ENCODE measurements at regions not wholly inside any gene's neighbourhood (a gene's known extent, or its start where the extent isn't known, plus 50 kb on each side); places are given as distances from the start of the nearest gene placed in this dataset.

DNA sequence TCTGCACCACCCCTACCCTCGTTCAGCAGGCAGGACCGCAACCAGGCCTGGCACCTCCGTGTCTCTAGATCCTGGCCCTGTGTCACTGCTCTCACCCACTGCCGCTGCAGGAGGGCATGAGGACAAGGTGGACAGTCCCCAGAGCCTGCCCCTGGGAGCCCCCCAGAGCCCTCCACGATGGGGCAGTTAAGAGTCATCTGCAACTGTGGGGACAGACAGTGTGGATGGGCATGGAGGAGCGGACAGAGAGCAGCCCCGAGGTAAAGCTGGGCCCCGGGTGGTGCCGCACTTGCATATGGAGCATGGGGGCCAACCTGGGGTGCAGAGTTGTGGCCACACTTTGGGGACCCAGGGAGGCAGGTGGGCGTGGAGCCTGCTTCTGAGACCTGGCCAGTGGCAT is 905.1 kb upstream of the USP15 start:
- TF ChIP-seq, protein P1, sequence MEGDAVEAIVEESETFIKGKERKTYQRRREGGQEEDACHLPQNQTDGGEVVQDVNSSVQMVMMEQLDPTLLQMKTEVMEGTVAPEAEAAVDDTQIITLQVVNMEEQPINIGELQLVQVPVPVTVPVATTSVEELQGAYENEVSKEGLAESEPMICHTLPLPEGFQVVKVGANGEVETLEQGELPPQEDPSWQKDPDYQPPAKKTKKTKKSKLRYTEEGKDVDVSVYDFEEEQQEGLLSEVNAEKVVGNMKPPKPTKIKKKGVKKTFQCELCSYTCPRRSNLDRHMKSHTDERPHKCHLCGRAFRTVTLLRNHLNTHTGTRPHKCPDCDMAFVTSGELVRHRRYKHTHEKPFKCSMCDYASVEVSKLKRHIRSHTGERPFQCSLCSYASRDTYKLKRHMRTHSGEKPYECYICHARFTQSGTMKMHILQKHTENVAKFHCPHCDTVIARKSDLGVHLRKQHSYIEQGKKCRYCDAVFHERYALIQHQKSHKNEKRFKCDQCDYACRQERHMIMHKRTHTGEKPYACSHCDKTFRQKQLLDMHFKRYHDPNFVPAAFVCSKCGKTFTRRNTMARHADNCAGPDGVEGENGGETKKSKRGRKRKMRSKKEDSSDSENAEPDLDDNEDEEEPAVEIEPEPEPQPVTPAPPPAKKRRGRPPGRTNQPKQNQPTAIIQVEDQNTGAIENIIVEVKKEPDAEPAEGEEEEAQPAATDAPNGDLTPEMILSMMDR (IDR thresholded peaks at IDR 0.05; ENCODE audit: insufficient read depth, missing control alignments), result no peak
- DNase-seq (ENCODE audit: insufficient read length, low spot score) (no peak), FAIRE-seq (no peak)

DNA sequence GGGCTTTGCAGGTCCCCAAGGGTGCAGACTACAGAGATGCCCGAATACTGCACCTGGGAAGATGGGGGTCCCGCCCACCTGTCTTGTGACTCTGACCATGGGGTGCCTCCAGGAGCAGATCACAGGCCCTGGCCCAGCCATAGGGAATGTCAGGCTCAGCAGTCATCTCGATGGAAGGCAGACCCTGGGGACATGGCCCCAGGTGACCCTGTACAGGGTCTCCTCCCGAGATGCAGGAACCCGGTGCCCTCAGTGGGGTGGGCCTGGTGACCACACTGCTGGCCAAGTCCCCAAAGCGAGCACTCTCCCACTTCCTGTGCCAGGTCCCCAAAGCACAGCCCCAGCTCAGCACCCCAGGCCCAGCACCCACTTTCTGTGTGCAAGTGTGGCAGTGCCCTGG is 903.7 kb upstream of the USP15 start:
- FAIRE-seq (no peak), DNase-seq (ENCODE audit: insufficient read length, low spot score) (no peak)
- TF ChIP-seq, protein P1 (IDR thresholded peaks at IDR 0.05; ENCODE audit: insufficient read depth, missing control alignments), result no peak

DNA sequence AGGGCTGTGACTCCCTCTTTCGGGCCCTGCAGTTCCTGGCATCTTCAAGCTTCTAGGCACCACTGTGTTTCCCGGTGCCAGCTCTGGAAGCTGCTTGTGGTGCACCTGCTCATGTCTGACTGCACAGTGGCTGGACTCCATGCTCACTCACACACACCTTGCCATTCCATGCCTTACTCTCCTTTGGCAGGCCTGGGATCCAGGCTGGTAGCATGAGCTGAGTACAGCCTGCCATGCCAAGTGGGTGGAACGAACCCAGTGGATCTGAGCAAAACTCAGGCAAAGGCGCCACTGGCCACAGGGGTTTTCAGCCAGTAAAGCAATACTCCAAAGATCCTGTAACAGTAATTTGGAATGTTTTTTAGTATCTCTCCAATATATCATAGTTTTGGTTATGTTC is 902.7 kb upstream of the USP15 start:
- TF ChIP-seq, protein P1 (IDR thresholded peaks at IDR 0.05; ENCODE audit: insufficient read depth, missing control alignments), result no peak
- FAIRE-seq (no peak), DNase-seq (ENCODE audit: insufficient read length, low spot score) (no peak)

DNA sequence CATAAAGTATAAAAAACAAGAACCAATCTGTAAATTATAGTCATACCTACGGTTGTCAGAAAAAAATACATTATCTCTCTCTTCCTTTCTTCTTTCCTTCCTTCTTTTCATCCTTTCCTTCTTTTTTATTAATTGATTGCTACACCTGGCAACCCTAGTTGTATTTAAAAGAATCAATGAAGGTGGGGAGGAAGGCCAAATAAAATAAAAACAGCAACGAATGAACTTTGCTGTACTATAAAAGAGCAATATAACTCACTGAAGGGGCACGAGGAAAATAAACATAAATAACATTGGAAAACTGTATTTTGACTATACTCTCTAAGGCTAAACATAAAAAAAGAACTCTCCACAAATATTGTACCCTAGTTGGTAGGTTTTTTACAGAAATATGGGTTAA is 898.2 kb upstream of the USP15 start:
- no peak for FAIRE-seq
- DNase-seq (ENCODE audit: insufficient read length, low spot score), result no peak
- TF ChIP-seq, protein P1 (IDR thresholded peaks at IDR 0.05; ENCODE audit: insufficient read depth, missing control alignments), result no peak

DNA sequence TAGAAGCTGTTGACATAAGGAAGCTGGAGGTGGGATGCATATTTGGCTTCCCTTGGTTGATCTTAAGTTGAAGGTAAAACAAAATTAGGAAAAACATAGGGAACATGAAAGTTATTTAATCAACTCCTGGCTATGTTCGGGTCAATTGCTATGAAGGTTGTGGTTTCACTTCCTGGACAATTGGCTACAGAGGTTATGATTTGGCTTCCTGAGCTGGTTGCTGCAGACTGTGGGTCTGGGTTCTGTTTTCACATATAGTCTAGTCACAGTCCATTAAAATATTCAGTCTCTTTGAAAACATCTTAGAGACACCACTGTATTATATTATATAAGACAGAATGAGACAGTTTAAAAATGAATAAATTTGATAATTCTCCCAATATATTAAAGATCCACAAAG is 895.2 kb upstream of the USP15 start:
- DNase-seq (ENCODE audit: insufficient read length, low spot score) (no peak), FAIRE-seq (no peak)
- TF ChIP-seq, protein P1 (IDR thresholded peaks at IDR 0.05; ENCODE audit: insufficient read depth, missing control alignments), result no peak

DNA sequence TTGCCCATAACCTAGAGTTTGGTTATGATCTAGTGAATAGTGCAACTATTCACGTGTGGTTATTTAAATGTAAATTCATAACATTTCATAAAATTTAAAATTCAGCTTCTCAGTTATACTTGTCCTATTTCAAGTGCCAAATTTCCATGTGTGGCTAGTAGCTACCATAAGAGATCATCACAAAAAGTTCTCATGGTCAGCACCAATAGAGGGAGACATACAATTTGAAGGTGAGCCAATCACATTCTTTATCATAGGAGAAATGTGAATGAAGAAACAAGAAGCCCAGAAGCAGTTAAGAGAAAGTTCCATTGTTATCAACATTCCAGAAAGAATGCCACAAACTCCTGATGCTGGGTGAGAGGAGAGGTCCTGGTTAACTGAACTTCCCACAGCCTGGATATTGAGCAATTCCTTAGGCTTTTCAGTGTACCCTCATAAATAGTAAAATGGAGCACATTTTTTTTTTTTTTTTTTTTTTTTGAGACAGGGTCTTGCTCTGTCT is 892.9 kb upstream of the USP15 start:
- DNase-seq (ENCODE audit: insufficient read length, low spot score) (no peak), FAIRE-seq (no peak)

DNA sequence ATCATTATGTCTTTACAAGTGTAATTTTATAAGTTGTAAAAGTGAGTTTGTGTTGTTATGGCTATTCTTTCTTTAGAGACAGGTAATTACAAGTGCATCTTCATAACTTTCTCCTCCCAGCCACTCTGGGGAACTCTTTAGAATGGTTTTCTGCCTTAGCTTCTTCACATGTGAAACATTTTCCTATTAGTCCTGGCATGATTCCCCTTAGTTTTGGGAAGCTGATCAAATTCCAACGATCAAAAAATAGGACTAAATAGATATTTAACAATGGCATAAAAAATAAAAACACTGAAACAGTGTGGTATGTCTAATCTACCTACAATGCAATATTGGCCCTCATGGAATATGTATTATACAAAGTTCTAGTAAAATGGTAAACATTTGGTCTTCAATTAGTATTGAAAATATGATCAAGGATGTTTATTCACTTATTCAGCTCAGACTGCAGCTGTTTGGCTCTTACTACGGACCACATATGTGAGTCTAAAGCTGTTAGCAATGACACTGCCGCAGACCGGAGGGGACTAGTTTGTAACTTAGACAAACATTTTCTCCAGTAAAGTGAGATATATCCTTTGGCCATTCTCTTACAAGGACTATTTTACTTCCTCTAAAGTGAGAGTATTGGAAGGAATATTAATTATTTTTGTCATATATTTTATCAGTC is 890.8 kb upstream of the USP15 start:
- DNase-seq (ENCODE audit: insufficient read length, low spot score) (no peak), FAIRE-seq (no peak)
- TF ChIP-seq, protein P1 (IDR thresholded peaks at IDR 0.05; ENCODE audit: insufficient read depth, missing control alignments), result no peak

More for the DNA sequence above, 892.9 kb upstream of the USP15 start:
- TF ChIP-seq, protein P1 (IDR thresholded peaks at IDR 0.05; ENCODE audit: insufficient read depth, missing control alignments), result no peak
